OCI-LY1 (cell line): ENCODE measurements at regions not wholly inside any gene's neighbourhood (a gene's known extent, or its start where the extent isn't known, plus 50 kb on each side); places are given as distances from the start of the nearest gene placed in this dataset.

Experiments
- H2AFZ ChIP-seq: fragments of 200-600 bp; sonication (generic), shearing (Covaris generic); 2 replicates; pipeline ENCODE4 v1.6.0; 2014; ENCODE audit warnings: antibody characterized with exemption, mild to moderate bottlenecking, low read length
- H3F3A ChIP-seq: fragments of 200-600 bp; sonication (generic), shearing (Covaris generic); 2 replicates; pipeline ENCODE4 v1.6.0; 2014; ENCODE audit warnings: mild to moderate bottlenecking, antibody characterized with exemption, low read length, moderate library complexity; ENCODE audit not compliant: insufficient read depth
- H3K27ac ChIP-seq: fragments of 200-600 bp; sonication (generic); 2 replicates; pipeline ENCODE4 v1.5.1; 2014; ENCODE audit warnings: low read length, mixed run types, mild to moderate bottlenecking, low read depth; ENCODE audit not compliant: poor library complexity, severe bottlenecking
- H3K27me3 ChIP-seq: fragments of 200-600 bp; sonication (generic); 2 replicates; pipeline ENCODE4 v1.6.0; 2014; ENCODE audit warnings: antibody characterized with exemption, mild to moderate bottlenecking, low read length, moderate library complexity; ENCODE audit not compliant: insufficient read depth
- H3K36me3 ChIP-seq: fragments of 200-600 bp; sonication (generic); 2 replicates; pipeline ENCODE4 v1.6.1; 2014; ENCODE audit warnings: mild to moderate bottlenecking, antibody characterized with exemption, low read length, moderate library complexity, mixed read lengths; ENCODE audit not compliant: insufficient read depth
- H3K4me1 ChIP-seq: fragments of 200-600 bp; sonication (generic); 2 replicates; pipeline ENCODE4 v1.5.1; 2014; ENCODE audit warnings: mild to moderate bottlenecking, low read length, moderate library complexity; ENCODE audit not compliant: insufficient read depth, severe bottlenecking
- H3K4me2 ChIP-seq: fragments of 200-600 bp; sonication (generic), shearing (Covaris generic); 2 replicates; pipeline ENCODE4 v1.6.1; 2014; ENCODE audit warnings: low read length
- H3K4me3 ChIP-seq: fragments of 200-600 bp; sonication (generic); 2 replicates; pipeline ENCODE4 v1.5.1; 2014; ENCODE audit warnings: low read length, low read depth, mild to moderate bottlenecking, mixed read lengths; ENCODE audit not compliant: poor library complexity, severe bottlenecking
- H3K79me2 ChIP-seq: fragments of 200-600 bp; shearing (Covaris generic); 2 replicates; pipeline ENCODE4 v1.6.1; 2016; ENCODE audit warnings: mixed run types, low read length, mixed read lengths; ENCODE audit not compliant: insufficient read depth
- H3K9ac ChIP-seq: fragments of 200-600 bp; sonication (generic), shearing (Covaris generic); 2 replicates; pipeline ENCODE4 v1.6.1; 2014; ENCODE audit warnings: mild to moderate bottlenecking, low read length, mixed read lengths
- H3K9me2 ChIP-seq: fragments of 200-600 bp; sonication (generic), shearing (Covaris generic); 2 replicates; pipeline ENCODE4 v1.6.1; 2014; ENCODE audit warnings: low read depth, mild to moderate bottlenecking, low read length, mixed read lengths
- H3K9me3 ChIP-seq: fragments of 200-600 bp; shearing (Covaris generic); 2 replicates; pipeline ENCODE4 v1.6.1; 2014; ENCODE audit warnings: low read length, mixed read lengths
- H4K20me1 ChIP-seq: fragments of 200-600 bp; sonication (generic), shearing (Covaris generic); 2 replicates; pipeline ENCODE4 v1.6.0; 2016; ENCODE audit warnings: mild to moderate bottlenecking, low read length; ENCODE audit not compliant: insufficient read depth
- CTCF ChIP-seq: fragments of 200-600 bp; sonication (generic), shearing (Covaris generic); IDR thresholded peaks from 2 replicates; pipeline ENCODE4 v1.5.1; 2017; ENCODE audit warnings: mild to moderate bottlenecking, antibody characterized with exemption, low read length, moderate library complexity, mixed read lengths
- EZH2 ChIP-seq: fragments of 200-600 bp; sonication (generic), shearing (Covaris generic); IDR thresholded peaks from 2 replicates; pipeline ENCODE4 v1.8.0; 2017; ENCODE audit warnings: borderline replicate concordance, mixed run types, mild to moderate bottlenecking, antibody characterized with exemption, low read length, moderate library complexity, mixed read lengths

GRCh38 chrY:19122450-19122849 lies 348.9 kb upstream of the HSFY2 start:
- TF ChIP-seq CTCF (no peak), EZH2 (no peak)
- Histone ChIP-seq H3F3A (no peaks in the 10 kb centered on the region), H3K36me3 (no peaks in the 10 kb centered on the region), H3K9me3 (no peaks in the 10 kb centered on the region), H3K4me1 (no peaks in the 10 kb centered on the region), H3K79me2 (no peaks in the 10 kb centered on the region), H3K9me2 (no peaks in the 10 kb centered on the region), H4K20me1 (no peaks in the 10 kb centered on the region), H3K9ac (no peak overlapping the region), H3K4me2 (no peak overlapping the region), H3K27me3 (no peaks in the 10 kb centered on the region), H3K27ac (no peak overlapping the region), H2AFZ (no peak overlapping the region), H3K4me3 (no peak overlapping the region)

- H3K4me3 ChIP-seq, result no peak overlapping the region
- H3K36me3 ChIP-seq, result no peaks in the 10 kb centered on the region
- no peaks in the 10 kb centered on the region for H3K9me3 ChIP-seq
- no peak overlapping the region for H3K27ac ChIP-seq
- no peaks in the 10 kb centered on the region for H3K4me1 ChIP-seq
- H2AFZ ChIP-seq, result no peak overlapping the region
- no peak overlapping the region for H3K9ac ChIP-seq
- H3K79me2 ChIP-seq, result no peaks in the 10 kb centered on the region
- no peak overlapping the region for H3K4me2 ChIP-seq
- H3K9me2 ChIP-seq, result no peaks in the 10 kb centered on the region
- H3K27me3 ChIP-seq, result no peaks in the 10 kb centered on the region
- H3F3A ChIP-seq, result no peaks in the 10 kb centered on the region
- no peaks in the 10 kb centered on the region for H4K20me1 ChIP-seq
- TF ChIP-seq EZH2 (no peak), CTCF (no peak)
These were observed 324.8 kb upstream of the HSFY2 start for GRCh38 chrY:19098349-19098748.

GRCh38 chrY:19095460-19095859 lies 321.9 kb upstream of the HSFY2 start:
- no peak for TF ChIP-seq EZH2
- TF ChIP-seq CTCF, result no peak
- no peak overlapping the region for H3K4me2 ChIP-seq
- no peaks in the 10 kb centered on the region for H3K9me2 ChIP-seq
- no peaks in the 10 kb centered on the region for H3K27me3 ChIP-seq
- no peak overlapping the region for H2AFZ ChIP-seq
- H3K79me2 ChIP-seq, result no peaks in the 10 kb centered on the region
- no peaks in the 10 kb centered on the region for H3K36me3 ChIP-seq
- H3F3A ChIP-seq, result no peaks in the 10 kb centered on the region
- H3K4me1 ChIP-seq, result no peaks in the 10 kb centered on the region
- no peak overlapping the region for H3K4me3 ChIP-seq
- H4K20me1 ChIP-seq, result no peaks in the 10 kb centered on the region
- H3K27ac ChIP-seq, result no peak overlapping the region
- no peak overlapping the region for H3K9ac ChIP-seq
- no peaks in the 10 kb centered on the region for H3K9me3 ChIP-seq
